Middle frontal gyrus (tissue), 1 donor: ENCODE measurements at regions not wholly inside any gene's neighbourhood (a gene's known extent, or its start where the extent isn't known, plus 50 kb on each side); places are given as distances from the start of the nearest gene placed in this dataset.
"Not testable (repeated sequence)": the region's sequence is repeated elsewhere in the genome, so short reads cannot be mapped to it uniquely, and the experiment has no call there.

Experiments
- DNase-seq: peaks from one replicate; pipeline ENCODE4 v3.0.0-alpha.2; 2015; ENCODE audit warnings: low spot score; ENCODE audit errors: extremely low spot score

GRCh38 chr1:189139748-189140147, 1337.9 kb downstream of the BRINP3 start:
- DNase-seq = not testable (repeated sequence)

GRCh38 chr1:189141056-189141455, 1336.6 kb downstream of the BRINP3 start:
- DNase-seq = no peak

GRCh38 chr1:189149547-189150375, 1327.9 kb downstream of the BRINP3 start:
- no peak for DNase-seq

GRCh38 chr1:189150624-189151023, 1327.0 kb downstream of the BRINP3 start:
- no peak for DNase-seq

- no peak for DNase-seq
Measured at GRCh38 chr1:189151361-189151760, 1326.3 kb downstream of the BRINP3 start.

GRCh38 chr1:189152685-189153084, 1325.0 kb downstream of the BRINP3 start:
- no peak for DNase-seq

GRCh38 chr1:189158155-189158554, 1319.5 kb downstream of the BRINP3 start:
- no peak for DNase-seq

GRCh38 chr1:189175889-189176288, 1301.8 kb downstream of the BRINP3 start:
- DNase-seq = no peak

GRCh38 chr1:189180057-189180456, 1297.6 kb downstream of the BRINP3 start:
- no peak for DNase-seq

- DNase-seq = no peak
Measured at GRCh38 chr1:189185097-189185496, 1292.6 kb downstream of the BRINP3 start.

GRCh38 chr1:189192741-189193520, 1284.7 kb downstream of the BRINP3 start:
- DNase-seq = no peak

GRCh38 chr1:189205863-189206262, 1271.8 kb downstream of the BRINP3 start:
- no peak for DNase-seq

- no peak for DNase-seq
Measured at GRCh38 chr1:189206617-189207016, 1271.0 kb downstream of the BRINP3 start.

- no peak for DNase-seq
Measured at GRCh38 chr1:189211742-189212141, 1265.9 kb downstream of the BRINP3 start.

- DNase-seq = no peak
Measured at GRCh38 chr1:189212606-189213005, 1265.1 kb downstream of the BRINP3 start.

- no peak for DNase-seq
Measured at GRCh38 chr1:189216886-189217285, 1260.8 kb downstream of the BRINP3 start.

- no peak for DNase-seq
Measured at GRCh38 chr1:189217646-189218045, 1260.0 kb downstream of the BRINP3 start.

GRCh38 chr1:189220750-189221149, 1256.9 kb downstream of the BRINP3 start:
- DNase-seq = no peak

GRCh38 chr1:189225794-189226145, 1251.9 kb downstream of the BRINP3 start:
- DNase-seq = not testable (repeated sequence)

GRCh38 chr1:189226779-189227178, 1250.9 kb downstream of the BRINP3 start:
- no peak for DNase-seq

GRCh38 chr1:189237008-189237407, 1240.7 kb downstream of the BRINP3 start:
- no peak for DNase-seq

GRCh38 chr1:189253601-189254350, 1223.9 kb downstream of the BRINP3 start:
- no peak for DNase-seq
